Stomach (tissue), 4 donors: ENCODE measurements at regions not wholly inside any gene's neighbourhood (a gene's known extent, or its start where the extent isn't known, plus 50 kb on each side); places are given as distances from the start of the nearest gene placed in this dataset.

Source experiments
- CTCF ChIP-seq, 7 experiments: fragments of 450-650 bp in 4 of 7; fragments of 200-600 bp in 3 of 7; sonication (generic) in 3 of 7; IDR thresholded peaks; one replicate each; pipeline ENCODE4 v1.5.1; 2016 to 2019; ENCODE audit warnings: antibody characterized with exemption in 7 of 7, control low read depth in 2 of 7, mild to moderate bottlenecking in 1 of 7
- POLR2AphosphoS5 ChIP-seq, 3 donors: sonication (generic); formaldehyde crosslinking; IDR thresholded peaks; one replicate each; pipeline ENCODE4 v1.6.1; 2016; ENCODE audit warnings: antibody characterized with exemption in 3 of 3

DNA sequence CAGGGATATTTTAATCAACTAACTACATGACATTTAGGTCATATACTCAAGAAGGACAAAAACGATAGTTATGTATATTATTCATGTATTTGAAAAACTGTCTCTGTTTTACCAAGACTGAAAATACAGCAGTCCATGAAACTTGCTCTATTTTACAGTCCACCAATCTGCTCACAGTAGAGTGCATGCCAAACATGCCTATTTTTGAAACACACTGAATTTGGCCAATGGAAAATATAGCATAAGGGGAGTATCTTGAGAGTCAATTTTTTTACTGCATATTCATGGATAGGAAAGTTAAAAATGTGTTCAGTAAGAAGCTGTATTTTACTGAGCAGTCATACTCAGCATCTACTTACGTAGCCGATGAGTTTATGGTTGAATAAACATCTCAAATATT lies 621.2 kb upstream of the CHORDC1 start:
- TF ChIP-seq CTCF (IDR thresholded peaks at IDR 0.05) (no peak), POLR2AphosphoS5 (IDR thresholded peaks at IDR 0.05) (no peak)
